Omental fat pad (tissue), 3 donors: ENCODE measurements at regions not wholly inside any gene's neighbourhood (a gene's known extent, or its start where the extent isn't known, plus 50 kb on each side); places are given as distances from the start of the nearest gene placed in this dataset.

Experiments used
- ATAC-seq: fragments of 150-250 bp; one replicate; pipeline ENCODE4 v1.9.1; 2016; ENCODE audit warnings: mild to moderate bottlenecking, moderate library complexity; ENCODE audit not compliant: low FRiP score
- DNase-seq: peaks from one replicate; pipeline ENCODE4 v3.0.0-alpha.2; 2019; ENCODE audit warnings: low spot score
- CTCF ChIP-seq, 3 donors: fragments of 450-650 bp; IDR thresholded peaks; one replicate each; pipeline ENCODE4 v1.5.1; 2016 to 2017; ENCODE audit warnings: antibody characterized with exemption in 3 of 3, mild to moderate bottlenecking in 3 of 3, moderate library complexity in 2 of 3

- DNase-seq (no peak), ATAC-seq (no peak)
- TF ChIP-seq CTCF (IDR thresholded peaks at IDR 0.05): no peak
Measured at GRCh38 chr6:119874381-119874780, 524.8 kb upstream of the MAN1A1 start.

GRCh38 chr6:119873107-119873506, 523.5 kb upstream of the MAN1A1 start:
- DNase-seq (no peak), ATAC-seq (no peak)
- TF ChIP-seq CTCF (IDR thresholded peaks at IDR 0.05): no peak

GRCh38 chr6:119871520-119871919, 522.0 kb upstream of the MAN1A1 start:
- TF ChIP-seq CTCF (IDR thresholded peaks at IDR 0.05): no peak
- ATAC-seq: no peak
- no peak for DNase-seq

- ATAC-seq: no peak
Measured at GRCh38 chr6:119865466-119866350, 516.1 kb upstream of the MAN1A1 start.

GRCh38 chr6:119862719-119863118, 513.2 kb upstream of the MAN1A1 start:
- DNase-seq: no peak
- no peak for TF ChIP-seq CTCF (IDR thresholded peaks at IDR 0.05)
- ATAC-seq: no peak

More at GRCh38 chr6:119865466-119866350, 516.1 kb upstream of the MAN1A1 start:
- TF ChIP-seq CTCF (IDR thresholded peaks at IDR 0.05): no peak
- no peak for DNase-seq

- no peak for DNase-seq
- TF ChIP-seq CTCF (IDR thresholded peaks at IDR 0.05): no peak
- no peak for ATAC-seq
Measured at GRCh38 chr6:119858901-119859300, 509.3 kb upstream of the MAN1A1 start.

- no peak for TF ChIP-seq CTCF (IDR thresholded peaks at IDR 0.05)
- ATAC-seq (no peak), DNase-seq (no peak)
Measured at GRCh38 chr6:119856136-119856535, 506.6 kb upstream of the MAN1A1 start.
